ENCODE measurements at regions not wholly inside any gene's neighbourhood (a gene's known extent, or its start where the extent isn't known, plus 50 kb on each side); places are given as distances from the start of the nearest gene placed in this dataset.

DNA sequence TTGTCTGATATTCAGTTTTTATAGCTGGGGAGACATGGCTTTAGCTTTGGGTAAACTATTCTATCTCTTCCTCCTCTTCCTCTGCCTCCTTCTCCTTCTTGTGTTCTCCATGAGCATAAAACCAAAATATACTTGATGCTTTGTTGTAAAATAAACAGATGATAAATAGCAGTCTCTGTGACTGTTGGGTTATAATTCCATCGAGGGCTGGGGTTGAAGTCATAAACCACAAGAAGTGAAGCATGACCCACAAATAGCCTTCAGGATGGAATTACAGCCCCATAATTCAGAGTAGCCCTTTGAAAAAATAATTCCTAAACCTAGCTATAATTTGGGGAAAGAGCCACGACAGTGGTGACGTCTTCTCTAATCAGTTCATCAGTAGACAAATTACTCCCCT lies 177.7 kb downstream of the SNX19 start:
- TF ChIP-seq TAF1 (conservative IDR thresholded peaks at IDR 0.05) (no peak), RAD21 (IDR thresholded peaks at IDR 0.05) (no peak), YY1 (IDR thresholded peaks at IDR 0.05) (no peak), SP1 (IDR thresholded peaks at IDR 0.05) (no peak), HNF4A (conservative IDR thresholded peaks at IDR 0.05) (no peak)
- TF ChIP-seq, protein P1, sequence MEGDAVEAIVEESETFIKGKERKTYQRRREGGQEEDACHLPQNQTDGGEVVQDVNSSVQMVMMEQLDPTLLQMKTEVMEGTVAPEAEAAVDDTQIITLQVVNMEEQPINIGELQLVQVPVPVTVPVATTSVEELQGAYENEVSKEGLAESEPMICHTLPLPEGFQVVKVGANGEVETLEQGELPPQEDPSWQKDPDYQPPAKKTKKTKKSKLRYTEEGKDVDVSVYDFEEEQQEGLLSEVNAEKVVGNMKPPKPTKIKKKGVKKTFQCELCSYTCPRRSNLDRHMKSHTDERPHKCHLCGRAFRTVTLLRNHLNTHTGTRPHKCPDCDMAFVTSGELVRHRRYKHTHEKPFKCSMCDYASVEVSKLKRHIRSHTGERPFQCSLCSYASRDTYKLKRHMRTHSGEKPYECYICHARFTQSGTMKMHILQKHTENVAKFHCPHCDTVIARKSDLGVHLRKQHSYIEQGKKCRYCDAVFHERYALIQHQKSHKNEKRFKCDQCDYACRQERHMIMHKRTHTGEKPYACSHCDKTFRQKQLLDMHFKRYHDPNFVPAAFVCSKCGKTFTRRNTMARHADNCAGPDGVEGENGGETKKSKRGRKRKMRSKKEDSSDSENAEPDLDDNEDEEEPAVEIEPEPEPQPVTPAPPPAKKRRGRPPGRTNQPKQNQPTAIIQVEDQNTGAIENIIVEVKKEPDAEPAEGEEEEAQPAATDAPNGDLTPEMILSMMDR (IDR thresholded peaks at IDR 0.05; ENCODE audit: low read depth, low read length, missing input control): no peak
- TF ChIP-seq, protein P2, sequence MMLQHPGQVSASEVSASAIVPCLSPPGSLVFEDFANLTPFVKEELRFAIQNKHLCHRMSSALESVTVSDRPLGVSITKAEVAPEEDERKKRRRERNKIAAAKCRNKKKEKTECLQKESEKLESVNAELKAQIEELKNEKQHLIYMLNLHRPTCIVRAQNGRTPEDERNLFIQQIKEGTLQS (IDR thresholded peaks at IDR 0.05): no peak
- TF ChIP-seq, protein P3, sequence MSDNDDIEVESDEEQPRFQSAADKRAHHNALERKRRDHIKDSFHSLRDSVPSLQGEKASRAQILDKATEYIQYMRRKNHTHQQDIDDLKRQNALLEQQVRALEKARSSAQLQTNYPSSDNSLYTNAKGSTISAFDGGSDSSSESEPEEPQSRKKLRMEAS (IDR thresholded peaks at IDR 0.05): no peak
- TF ChIP-seq, protein P4, sequence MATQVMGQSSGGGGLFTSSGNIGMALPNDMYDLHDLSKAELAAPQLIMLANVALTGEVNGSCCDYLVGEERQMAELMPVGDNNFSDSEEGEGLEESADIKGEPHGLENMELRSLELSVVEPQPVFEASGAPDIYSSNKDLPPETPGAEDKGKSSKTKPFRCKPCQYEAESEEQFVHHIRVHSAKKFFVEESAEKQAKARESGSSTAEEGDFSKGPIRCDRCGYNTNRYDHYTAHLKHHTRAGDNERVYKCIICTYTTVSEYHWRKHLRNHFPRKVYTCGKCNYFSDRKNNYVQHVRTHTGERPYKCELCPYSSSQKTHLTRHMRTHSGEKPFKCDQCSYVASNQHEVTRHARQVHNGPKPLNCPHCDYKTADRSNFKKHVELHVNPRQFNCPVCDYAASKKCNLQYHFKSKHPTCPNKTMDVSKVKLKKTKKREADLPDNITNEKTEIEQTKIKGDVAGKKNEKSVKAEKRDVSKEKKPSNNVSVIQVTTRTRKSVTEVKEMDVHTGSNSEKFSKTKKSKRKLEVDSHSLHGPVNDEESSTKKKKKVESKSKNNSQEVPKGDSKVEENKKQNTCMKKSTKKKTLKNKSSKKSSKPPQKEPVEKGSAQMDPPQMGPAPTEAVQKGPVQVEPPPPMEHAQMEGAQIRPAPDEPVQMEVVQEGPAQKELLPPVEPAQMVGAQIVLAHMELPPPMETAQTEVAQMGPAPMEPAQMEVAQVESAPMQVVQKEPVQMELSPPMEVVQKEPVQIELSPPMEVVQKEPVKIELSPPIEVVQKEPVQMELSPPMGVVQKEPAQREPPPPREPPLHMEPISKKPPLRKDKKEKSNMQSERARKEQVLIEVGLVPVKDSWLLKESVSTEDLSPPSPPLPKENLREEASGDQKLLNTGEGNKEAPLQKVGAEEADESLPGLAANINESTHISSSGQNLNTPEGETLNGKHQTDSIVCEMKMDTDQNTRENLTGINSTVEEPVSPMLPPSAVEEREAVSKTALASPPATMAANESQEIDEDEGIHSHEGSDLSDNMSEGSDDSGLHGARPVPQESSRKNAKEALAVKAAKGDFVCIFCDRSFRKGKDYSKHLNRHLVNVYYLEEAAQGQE (IDR thresholded peaks at IDR 0.05): no peak
- TF ChIP-seq, protein P5, sequence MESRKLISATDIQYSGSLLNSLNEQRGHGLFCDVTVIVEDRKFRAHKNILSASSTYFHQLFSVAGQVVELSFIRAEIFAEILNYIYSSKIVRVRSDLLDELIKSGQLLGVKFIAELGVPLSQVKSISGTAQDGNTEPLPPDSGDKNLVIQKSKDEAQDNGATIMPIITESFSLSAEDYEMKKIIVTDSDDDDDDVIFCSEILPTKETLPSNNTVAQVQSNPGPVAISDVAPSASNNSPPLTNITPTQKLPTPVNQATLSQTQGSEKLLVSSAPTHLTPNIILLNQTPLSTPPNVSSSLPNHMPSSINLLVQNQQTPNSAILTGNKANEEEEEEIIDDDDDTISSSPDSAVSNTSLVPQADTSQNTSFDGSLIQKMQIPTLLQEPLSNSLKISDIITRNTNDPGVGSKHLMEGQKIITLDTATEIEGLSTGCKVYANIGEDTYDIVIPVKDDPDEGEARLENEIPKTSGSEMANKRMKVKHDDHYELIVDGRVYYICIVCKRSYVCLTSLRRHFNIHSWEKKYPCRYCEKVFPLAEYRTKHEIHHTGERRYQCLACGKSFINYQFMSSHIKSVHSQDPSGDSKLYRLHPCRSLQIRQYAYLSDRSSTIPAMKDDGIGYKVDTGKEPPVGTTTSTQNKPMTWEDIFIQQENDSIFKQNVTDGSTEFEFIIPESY (IDR thresholded peaks at IDR 0.05): no peak
